ENCODE measurements at regions not wholly inside any gene's neighbourhood (a gene's known extent, or its start where the extent isn't known, plus 50 kb on each side); places are given as distances from the start of the nearest gene placed in this dataset.
"Not testable (repeated sequence)": the region's sequence is repeated elsewhere in the genome, so short reads cannot be mapped to it uniquely, and the experiment has no call there.

DNA sequence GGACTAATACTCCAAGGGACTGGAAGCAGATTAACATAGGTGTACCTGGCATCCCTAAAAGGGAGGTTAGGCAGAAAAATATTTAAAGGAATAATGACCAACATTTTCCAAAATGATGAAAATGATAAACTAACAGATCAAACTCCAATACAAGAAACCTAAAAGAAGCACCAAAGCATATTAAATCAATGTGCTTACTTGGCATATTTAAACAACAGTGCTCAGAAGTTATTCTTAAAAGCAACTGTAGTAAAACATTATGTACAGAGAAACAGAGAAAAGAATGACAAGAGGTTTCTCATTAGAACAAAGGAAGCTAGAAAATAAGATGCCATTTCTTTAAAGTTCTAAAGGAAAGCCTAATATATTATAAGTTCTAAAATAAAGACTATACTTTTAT is 947.3 kb upstream of the TMEFF2 start:
- Histone ChIP-seq H3K4me3 (ENCODE audit: low read length) (no peak overlapping the region), H2AFZ (ENCODE audit: low read length) (no peak overlapping the region), H3K9me2 (replicated peaks; ENCODE audit: low read length) (no peaks in the 10 kb centered on the region), H4K20me1 (ENCODE audit: low read length) (no peaks in the 10 kb centered on the region), H3K4me2 (ENCODE audit: low read length) (no peak overlapping the region), H3K9ac (ENCODE audit: low read length) (no peak overlapping the region), H3K79me2 (ENCODE audit: low read length) (no peaks in the 10 kb centered on the region), H3K4me1 (ENCODE audit: insufficient read depth, low read length) (no peaks in the 10 kb centered on the region), H3K27ac (ENCODE audit: low read length) (no peak overlapping the region), H3K9me3 (ENCODE audit: low read length) (no peaks in the 10 kb centered on the region), H3K36me3 (ENCODE audit: low read depth, low read length) (no peaks in the 10 kb centered on the region), H3F3A (ENCODE audit: low read length, unreplicated experiment) (no peaks in the 10 kb centered on the region), H3K27me3 (ENCODE audit: low read length) (no peaks in the 10 kb centered on the region)
- intact Hi-C loops (cut with micrococcal nuclease), result no loop called here
- BruUV-seq (replicated peaks), result no TSS peak
- TF ChIP-seq, protein P1, sequence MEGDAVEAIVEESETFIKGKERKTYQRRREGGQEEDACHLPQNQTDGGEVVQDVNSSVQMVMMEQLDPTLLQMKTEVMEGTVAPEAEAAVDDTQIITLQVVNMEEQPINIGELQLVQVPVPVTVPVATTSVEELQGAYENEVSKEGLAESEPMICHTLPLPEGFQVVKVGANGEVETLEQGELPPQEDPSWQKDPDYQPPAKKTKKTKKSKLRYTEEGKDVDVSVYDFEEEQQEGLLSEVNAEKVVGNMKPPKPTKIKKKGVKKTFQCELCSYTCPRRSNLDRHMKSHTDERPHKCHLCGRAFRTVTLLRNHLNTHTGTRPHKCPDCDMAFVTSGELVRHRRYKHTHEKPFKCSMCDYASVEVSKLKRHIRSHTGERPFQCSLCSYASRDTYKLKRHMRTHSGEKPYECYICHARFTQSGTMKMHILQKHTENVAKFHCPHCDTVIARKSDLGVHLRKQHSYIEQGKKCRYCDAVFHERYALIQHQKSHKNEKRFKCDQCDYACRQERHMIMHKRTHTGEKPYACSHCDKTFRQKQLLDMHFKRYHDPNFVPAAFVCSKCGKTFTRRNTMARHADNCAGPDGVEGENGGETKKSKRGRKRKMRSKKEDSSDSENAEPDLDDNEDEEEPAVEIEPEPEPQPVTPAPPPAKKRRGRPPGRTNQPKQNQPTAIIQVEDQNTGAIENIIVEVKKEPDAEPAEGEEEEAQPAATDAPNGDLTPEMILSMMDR (conservative IDR thresholded peaks at IDR 0.05; ENCODE audit: low read depth, low read length), result no peak
- TF ChIP-seq EZH2phosphoT487 (IDR thresholded peaks at IDR 0.05; ENCODE audit: borderline replicate concordance, low read length) (no peak), EZH2 (IDR thresholded peaks at IDR 0.05; ENCODE audit: low read length, unreplicated experiment) (no peak)
- ChIA-PET POLR2A (ENCODE audit: unreplicated experiment) (no interaction called here), CTCF (interaction anchor here (0.6 kb wide), 1 partner anchor 501 kb away, joined by 4 read pairs; no protein-coding TSS in a partner anchor)
- DNase-seq, result no peak
- ATAC-seq, result no peak

DNA sequence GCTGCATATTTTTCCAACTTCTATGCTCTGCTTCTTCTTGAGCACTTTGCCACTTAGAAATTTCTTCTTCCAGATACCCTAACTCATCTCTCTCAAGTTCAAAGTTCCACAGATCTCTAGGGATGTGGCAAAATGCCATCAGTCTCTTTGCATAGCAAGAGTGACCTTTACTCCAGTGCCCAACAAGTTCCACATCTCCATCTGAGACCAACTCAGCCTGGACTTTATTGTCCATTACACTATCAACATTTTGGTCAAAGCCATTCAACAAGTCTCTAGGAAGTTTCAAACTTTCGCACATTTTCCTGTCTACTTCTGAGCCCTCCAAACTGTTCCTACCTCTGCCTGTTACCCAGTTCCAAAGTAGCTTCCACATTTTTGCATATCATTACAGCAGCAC is 946.2 kb upstream of the TMEFF2 start:
- H3K9me3 ChIP-seq (ENCODE audit: low read length); H3K4me3 ChIP-seq (ENCODE audit: low read length); H4K20me1 ChIP-seq (ENCODE audit: low read length); H3K4me1 ChIP-seq (ENCODE audit: insufficient read depth, low read length); POLR2A ChIA-PET (ENCODE audit: unreplicated experiment); H3F3A ChIP-seq (ENCODE audit: low read length, unreplicated experiment); H3K36me3 ChIP-seq (ENCODE audit: low read depth, low read length); H3K27me3 ChIP-seq (ENCODE audit: low read length); H3K9ac ChIP-seq (ENCODE audit: low read length); H3K9me2 ChIP-seq (replicated peaks; ENCODE audit: low read length); BruUV-seq (replicated peaks); CTCF ChIA-PET; H3K79me2 ChIP-seq (ENCODE audit: low read length); H2AFZ ChIP-seq (ENCODE audit: low read length); H3K27ac ChIP-seq (ENCODE audit: low read length); ATAC-seq; H3K4me2 ChIP-seq (ENCODE audit: low read length); DNase-seq; intact Hi-C loops (cut with micrococcal nuclease): not testable (repeated sequence)

DNA sequence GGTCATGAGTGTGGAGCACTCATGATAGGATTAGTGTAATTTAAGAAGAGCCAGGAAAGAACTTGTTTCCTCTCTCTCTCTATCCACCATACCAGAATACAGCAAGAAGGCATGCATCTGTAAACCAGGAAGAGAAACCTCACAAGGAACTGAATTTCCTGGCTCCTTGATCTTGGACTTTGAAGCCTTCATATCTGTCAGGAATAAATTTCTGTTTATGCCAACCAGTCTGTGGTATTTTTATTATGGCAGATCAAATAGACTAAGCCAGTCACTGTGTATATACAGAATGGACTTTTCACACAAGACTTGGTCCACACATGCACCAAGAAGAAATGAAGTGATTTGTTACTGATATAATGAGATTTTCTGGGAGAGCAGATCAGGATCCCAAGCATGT is 930.1 kb upstream of the TMEFF2 start:
- H2AFZ ChIP-seq (ENCODE audit: low read length), result no peak overlapping the region
- H3K9me2 ChIP-seq (replicated peaks; ENCODE audit: low read length), result no peaks in the 10 kb centered on the region
- ATAC-seq (no peak), DNase-seq (no peak)
- intact Hi-C loops (cut with micrococcal nuclease), result loop anchor here (5.0 kb wide), 1 partner anchor 62 kb away; no protein-coding TSS in a partner anchor
- no peak overlapping the region for H3K9ac ChIP-seq (ENCODE audit: low read length)
- no peaks in the 10 kb centered on the region for H3K36me3 ChIP-seq (ENCODE audit: low read depth, low read length)
- H3K27me3 ChIP-seq (ENCODE audit: low read length), result no peaks in the 10 kb centered on the region
- H3F3A ChIP-seq (ENCODE audit: low read length, unreplicated experiment), result no peaks in the 10 kb centered on the region
- H4K20me1 ChIP-seq (ENCODE audit: low read length), result no peaks in the 10 kb centered on the region
- TF ChIP-seq EZH2 (IDR thresholded peaks at IDR 0.05; ENCODE audit: low read length, unreplicated experiment) (no peak), EZH2phosphoT487 (IDR thresholded peaks at IDR 0.05; ENCODE audit: borderline replicate concordance, low read length) (no peak)
- TF ChIP-seq, protein P1 (conservative IDR thresholded peaks at IDR 0.05; ENCODE audit: low read depth, low read length), result no peak
- H3K79me2 ChIP-seq (ENCODE audit: low read length), result no peaks in the 10 kb centered on the region
- ChIA-PET POLR2A (ENCODE audit: unreplicated experiment) (no interaction called here), CTCF (no interaction called here)
- H3K4me1 ChIP-seq (ENCODE audit: insufficient read depth, low read length), result no peaks in the 10 kb centered on the region
- no TSS peak for BruUV-seq (replicated peaks)
- no peak overlapping the region for H3K4me3 ChIP-seq (ENCODE audit: low read length)
- no peaks in the 10 kb centered on the region for H3K9me3 ChIP-seq (ENCODE audit: low read length)
- no peak overlapping the region for H3K4me2 ChIP-seq (ENCODE audit: low read length)
- no peak overlapping the region for H3K27ac ChIP-seq (ENCODE audit: low read length)
